HG03280 (cell line): ENCODE measurements at regions not wholly inside any gene's neighbourhood (a gene's known extent, or its start where the extent isn't known, plus 50 kb on each side); places are given as distances from the start of the nearest gene placed in this dataset.

Experiments used
- ATAC-seq: cut with Tn5 transposase; IDR thresholded peaks from one replicate; pipeline ENCODE4 v1.9.1; 2021; ENCODE audit warnings: mild to moderate bottlenecking, moderate library complexity; ENCODE audit not compliant: unreplicated experiment

DNA sequence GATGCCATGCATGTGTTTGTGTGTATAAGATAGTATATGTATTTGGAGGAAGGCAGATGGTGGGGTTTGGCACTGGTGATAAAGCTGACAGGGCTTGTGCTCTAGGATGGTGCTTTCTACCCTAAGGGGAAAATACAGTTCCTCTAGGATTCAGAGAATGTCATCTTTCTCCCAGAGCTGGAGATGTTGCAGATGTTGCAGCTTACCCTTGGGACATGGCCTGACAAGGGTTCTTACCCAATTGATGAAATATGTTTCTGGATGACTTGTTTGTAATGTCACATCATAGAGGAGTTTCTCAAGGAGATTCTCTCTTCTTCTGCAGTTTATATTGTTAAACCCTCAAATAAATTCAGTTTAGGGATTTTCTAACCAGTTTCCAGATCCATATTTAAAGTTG is 52.5 kb upstream of the PITX2 start:
- ATAC-seq: no peak

DNA sequence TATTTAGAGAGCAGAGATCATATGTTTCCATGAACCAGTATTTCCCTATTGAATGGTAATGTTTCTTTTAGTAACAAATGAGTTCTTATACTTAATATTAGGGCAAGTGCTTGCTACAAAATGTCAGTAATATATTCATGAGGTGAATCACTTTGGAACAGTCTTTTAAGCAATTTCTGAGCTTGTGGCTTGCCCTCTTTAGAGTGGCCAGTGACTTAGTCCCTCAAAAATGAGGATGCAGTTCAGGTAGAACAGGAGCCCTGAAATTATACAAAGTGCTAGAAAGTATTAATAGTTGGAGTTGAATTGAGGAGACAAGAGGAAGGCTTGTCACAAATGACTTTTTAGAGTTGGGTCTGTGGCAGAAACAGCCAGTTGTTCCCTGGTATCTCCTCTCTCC is 53.4 kb upstream of the PITX2 start:
- no peak for ATAC-seq

DNA sequence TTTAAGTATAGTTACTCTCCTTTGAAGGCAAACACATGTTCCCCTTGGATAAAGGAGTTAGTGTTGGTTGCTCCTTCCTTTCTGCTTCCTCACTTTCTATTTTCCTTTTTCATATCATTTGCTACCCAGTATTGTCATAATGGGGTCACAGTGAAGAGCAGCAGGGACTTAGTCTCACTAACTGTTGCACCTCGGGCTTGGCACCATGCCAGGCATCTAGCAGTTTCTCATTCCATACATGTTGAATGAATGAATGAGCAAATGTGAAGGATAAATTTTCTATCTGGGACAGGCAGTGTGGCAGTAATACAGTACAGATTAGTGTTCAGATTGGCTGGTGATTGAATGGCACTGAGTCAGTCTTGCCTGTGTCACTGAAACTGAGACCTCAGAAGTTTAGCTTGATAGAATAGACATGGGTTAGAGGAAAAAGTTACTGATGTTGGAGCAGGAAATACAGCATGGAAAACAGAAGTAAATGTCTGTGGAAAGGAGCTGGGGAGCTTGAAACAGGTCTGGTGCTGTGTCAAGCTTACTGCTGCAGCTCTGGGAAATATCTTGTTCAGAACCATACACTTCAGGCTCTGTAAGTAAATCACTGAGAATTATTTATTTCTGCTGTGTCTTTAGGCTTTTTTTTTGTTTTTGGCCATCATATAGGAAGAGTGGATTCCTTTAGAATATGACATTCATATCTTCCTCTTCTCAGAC is 55.8 kb upstream of the PITX2 start:
- ATAC-seq: no peak

DNA sequence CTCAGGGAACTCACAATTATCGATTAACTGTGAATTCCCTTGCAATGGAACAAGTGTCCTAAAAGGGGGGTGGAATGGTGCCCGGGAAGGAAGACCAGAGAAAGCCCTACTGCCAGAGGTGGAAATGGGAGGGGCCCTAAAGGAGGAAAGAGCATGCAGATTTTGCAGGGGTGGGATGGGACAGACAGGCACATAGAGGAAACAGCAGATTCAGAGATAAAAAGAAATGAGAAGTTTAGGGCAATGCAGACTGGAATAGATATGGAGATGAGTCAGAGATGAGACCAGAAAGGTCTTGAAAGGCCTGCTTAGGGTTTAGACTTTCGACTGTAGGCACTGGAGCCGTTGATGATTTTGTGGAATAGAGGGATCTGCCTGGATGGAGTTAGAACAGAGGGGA is 57.4 kb upstream of the PITX2 start:
- no peak for ATAC-seq

DNA sequence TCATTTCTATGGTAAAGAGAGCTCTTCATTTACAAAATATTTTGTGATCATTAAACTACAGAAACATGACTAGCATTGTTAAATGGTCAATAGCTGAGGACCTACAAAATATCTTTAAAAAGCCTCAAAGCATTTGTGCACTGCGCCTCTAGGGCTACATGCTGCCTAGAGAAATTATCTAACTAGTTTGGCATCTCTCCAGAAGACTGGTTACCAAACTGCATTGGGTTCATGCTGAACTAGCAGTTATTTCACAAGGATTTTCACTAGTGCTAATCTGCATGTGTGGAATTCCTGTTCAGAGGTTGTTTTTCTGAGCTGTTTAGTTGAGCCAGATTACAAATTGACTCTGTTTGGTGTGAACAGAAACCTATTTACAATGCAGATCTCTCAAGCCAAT is 58.5 kb upstream of the PITX2 start:
- ATAC-seq: no peak

DNA sequence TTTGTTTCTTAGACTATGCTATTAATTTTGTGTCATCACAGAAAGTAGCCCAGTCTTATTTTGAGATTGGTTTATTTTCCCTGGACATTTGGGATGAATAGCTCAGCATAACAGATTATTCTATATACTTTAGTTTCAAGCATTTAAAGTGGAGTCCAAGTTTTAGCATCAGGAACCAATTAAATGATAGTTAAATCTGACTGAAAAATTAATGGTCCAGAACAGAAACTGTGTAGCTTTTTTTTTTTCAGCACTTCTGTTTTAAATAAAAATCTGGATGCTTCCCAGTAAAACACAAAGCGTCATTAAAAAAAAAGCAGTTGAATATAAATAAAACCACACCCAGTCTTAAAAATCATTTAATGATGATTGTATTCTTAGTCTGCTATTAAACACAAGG is 59.4 kb upstream of the PITX2 start:
- no peak for ATAC-seq

DNA sequence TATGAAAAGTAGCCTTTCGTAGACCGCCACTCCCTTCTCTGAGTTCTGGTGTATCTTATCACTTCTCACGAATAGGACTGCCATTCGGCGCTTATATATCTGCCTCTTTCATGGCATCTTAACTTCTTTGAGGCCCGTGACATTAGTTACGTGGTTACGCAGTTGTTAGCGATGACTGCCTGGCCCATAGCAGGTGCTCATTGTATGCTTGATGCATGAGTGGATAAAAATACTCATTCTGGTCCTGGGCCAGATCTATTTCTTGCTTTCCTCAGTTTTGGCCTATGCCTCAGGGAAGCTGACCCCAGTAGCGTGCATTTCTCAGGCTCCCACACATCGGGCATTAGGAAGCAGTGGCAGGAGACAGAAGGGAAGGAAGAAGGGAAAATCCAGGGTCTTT is 60.7 kb upstream of the PITX2 start:
- no peak for ATAC-seq

DNA sequence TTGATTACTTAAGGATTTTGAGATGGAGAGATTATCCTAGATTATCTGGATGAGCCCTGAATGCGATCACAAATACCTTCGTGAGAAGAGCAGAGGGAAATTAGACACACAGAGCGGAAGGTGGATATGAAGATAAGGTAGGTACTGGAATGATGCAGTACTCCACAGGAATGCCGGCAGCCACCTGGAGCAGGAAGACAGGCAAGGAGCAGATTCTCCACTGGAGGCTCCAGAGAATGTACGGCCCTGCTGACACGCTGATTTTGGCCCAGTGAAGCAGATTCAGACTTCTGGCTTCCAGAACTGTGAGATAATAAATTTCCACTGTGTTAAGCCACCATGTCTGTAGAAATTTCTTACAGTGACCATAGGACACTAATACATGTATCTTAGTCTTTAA is 79.4 kb upstream of the PITX2 start:
- no peak for ATAC-seq

DNA sequence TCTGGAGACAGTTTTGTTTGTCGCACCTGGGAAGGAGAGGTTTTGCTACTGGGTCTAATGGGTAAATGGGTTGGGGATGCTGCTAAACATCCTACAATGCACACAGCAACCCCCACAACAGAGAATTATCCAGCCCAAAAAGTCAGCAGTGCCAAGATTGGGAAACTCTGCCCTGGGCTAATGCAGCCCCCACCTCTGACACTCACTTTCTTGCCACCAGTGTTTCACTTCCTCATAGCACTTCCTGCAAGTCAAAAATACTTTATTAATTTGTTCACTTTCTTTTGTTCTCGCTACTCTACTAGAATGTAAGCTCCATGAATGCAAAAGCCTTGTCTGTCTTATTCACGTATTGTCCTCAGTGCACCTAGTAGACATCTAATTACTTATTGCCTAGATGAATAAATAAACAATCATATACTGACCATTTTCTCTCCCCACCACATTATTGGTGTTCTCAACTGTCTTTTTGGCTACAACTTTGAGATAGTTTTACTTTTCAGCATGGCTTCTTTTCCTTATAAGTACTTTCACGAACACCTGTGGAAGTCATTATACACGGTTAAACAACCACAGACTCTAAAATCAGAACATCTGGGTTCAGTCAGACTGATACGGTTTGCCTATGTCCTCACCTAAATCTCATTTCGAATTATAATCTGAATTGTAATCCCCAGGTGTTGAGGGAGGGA is 82.0 kb upstream of the PITX2 start:
- ATAC-seq: no peak

DNA sequence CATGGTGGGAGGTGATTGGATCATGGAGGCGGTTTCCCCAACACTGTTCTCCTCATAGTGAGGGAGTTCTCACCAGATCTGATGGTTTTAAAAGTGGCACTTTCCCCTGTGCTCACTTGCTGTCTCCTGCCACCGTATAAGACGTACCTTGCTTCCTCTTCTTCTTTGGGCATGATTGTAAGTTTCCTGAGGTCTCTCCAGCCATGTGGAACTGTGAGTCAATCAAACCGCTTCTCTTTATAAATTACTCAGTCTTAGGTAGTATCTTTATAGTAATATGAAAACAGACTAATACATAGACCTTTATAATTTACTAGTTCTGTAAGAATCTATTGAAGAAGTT is 82.5 kb upstream of the PITX2 start:
- no peak for ATAC-seq

DNA sequence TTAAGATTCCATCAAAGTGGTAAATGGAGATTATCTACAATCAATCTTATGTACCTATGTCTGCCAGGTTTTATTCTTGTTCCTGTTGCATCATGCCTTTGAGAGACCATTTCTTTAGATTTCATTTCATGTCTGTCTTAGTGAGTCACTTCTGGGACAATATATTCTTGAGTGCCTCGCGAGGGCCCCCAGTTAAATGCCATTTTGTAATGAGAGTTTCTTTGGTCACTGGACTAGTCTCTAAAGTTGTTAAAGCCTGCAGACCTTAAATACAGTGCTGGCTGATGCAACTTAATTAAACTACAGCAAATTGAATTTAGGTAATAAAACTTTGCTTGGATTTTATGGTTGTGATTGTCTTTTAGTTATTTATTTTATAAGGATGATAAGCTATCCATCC is 87.2 kb upstream of the PITX2 start:
- no peak for ATAC-seq

DNA sequence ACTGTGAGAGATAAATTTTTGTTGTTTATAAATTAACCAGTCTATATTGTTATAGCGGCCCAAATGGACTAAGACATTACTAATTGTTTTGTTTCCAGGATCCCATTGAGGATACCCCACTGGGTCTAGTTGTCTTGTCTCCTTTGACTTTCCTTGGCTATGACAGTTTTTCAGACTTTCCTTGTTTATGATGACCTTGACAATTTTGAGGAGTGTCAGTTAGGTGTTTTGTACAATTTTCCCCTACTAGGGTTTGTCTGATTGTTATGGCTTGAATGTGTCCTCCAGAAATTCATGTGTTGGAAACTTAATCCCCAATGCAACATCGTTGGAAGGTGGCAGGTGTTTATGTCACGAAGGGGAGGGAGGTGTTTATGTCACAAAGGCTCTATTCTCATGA is 89.6 kb upstream of the PITX2 start:
- ATAC-seq: no peak

DNA sequence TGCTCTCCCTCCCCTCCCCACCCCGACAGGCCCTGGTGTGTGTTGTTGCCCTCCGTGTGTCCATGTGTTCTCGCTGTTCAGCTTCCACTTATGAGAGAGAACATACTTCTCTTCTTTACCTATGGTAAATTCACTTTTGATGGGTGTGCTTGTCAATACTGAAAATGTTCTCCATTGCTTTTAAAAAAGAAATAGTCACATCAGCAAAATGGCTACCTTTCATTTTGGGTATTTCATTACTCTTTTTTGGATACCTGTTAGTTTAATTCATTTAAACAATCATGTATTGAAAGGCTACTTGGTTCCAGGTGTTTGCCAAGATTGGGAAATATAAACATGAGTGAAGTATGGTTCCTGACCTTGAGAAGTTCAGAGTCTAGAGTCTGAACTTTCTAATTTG is 107.4 kb upstream of the PITX2 start:
- no peak for ATAC-seq

DNA sequence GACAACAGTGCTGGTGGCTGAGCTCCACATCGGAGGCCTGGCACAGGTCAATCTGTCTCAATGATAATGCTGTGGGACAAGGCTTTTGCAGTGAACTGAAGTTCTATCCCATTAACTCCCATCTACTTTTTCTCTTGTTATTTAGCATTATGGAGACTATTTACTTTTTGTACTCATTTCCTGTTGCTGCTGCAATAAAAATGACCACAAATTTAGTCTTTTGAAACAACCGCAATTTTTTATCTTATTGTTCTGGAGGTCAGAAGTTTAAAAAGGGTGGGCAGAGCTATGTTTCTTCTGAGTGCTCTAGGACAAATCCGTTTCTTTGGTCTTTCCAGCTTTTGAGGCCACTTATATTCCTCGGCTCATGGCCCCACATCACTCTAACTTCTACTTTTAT is 111.0 kb upstream of the PITX2 start:
- ATAC-seq: no peak

DNA sequence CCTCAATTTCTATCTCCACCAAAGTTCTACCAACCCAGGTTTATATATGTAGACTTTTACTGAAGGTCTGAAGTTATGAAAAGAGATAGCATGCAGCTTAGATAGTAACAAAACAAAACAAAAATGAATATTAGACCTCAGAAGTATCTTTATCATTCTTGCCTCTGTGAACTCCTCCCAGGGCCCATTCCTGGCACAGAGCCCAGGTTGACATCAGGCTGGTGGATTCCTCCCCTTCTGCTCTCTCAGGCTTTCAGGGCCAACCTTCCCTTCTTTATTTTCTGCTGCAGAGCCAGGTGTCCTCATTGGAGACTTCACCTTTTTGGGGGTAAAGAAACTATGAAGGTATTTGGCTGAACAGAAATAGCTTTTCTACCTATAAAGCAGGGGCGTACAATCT is 112.8 kb upstream of the PITX2 start:
- no peak for ATAC-seq

DNA sequence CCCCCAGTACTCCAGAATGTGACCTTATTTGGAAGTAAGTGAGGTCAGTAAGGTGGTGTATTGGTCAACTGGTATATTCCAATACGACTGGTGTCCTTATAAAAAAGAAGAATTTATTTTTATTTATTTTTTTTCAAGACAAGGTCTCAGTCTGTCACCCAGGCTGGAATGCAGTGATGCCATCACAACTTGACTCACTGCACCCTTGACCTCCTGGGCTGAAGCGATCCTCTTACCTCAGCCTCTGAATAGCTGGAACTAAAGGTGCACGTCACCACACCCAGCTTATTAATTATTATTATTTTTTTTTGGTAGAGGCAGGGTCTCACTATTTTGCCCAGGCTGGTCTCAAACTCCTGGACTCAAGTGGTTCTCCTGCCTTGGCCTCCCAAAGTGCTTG is 115.1 kb upstream of the PITX2 start:
- ATAC-seq: no peak

DNA sequence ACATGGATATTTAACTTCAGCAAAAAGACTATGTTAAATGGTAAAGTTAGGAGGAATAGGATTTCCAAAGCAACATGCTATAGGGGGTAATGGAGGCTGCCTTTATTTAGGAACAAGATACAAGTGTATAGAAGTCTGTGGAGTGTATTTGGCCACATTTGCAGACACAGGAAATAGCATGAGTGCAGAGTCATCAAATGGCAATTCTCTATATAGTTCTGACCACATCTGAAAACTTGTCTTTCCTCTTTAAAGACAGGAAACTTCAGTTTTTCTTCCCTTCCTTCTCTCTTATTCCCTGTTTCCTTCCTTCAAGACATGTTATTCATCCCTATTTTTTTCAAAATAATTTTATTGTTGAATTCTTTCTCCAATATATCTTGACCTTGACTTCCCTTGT is 119.3 kb upstream of the PITX2 start:
- ATAC-seq: no peak

DNA sequence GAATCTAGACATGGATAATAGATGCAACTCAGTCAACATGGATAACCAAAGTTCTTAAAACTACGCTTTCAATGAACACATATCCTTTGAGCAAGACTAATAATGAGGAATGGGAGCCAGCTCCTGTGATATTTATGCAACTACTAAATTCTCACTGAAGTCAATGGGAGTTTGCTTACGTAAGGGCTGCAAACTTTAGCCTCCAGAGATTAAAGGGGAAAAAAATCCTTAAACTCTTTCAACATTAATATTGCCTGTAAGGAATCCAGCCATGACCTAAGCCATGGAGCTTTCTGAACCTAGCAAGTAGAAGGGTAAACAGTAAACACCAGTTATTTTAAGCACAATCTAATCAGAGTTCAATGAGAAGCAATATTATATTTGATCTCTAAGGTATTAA is 125.2 kb upstream of the PITX2 start:
- no peak for ATAC-seq

DNA sequence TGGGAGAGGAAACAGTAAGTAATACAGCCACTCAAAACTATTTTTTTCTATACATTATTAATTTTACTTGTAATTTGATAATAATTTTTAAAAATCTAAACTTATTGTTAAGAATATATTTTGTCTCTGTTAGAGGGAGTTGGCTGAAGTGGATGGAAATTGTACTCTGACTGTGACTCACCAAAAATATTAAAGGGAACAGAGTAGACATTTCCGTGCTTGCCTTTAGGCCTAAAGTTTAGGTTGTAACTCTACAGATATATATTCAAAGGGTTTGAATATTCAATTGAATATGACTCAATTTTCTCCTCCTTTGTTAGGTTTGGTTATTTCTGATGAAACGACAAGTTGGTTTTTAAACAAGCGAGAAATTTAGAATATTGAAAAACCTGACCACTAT is 128.3 kb upstream of the PITX2 start:
- ATAC-seq: no peak

DNA sequence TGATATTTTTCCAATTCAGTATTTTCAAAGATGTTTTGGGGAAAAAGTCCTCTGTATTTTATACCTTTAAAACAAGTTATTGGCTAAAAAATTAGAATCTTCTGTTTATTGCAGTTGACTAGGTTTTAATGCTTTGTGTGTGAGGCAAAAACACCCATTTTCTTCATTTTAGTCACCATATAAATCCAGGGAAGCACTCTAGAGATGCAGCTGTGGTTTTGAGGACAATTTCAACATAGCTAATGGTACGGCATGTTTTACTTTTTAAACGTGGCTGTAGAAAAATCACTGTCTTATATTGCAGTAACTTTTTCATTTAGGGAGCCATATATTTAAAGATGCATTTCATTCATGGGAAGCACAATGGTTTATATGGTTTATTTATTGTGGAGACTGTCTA is 129.1 kb upstream of the PITX2 start:
- ATAC-seq: no peak

DNA sequence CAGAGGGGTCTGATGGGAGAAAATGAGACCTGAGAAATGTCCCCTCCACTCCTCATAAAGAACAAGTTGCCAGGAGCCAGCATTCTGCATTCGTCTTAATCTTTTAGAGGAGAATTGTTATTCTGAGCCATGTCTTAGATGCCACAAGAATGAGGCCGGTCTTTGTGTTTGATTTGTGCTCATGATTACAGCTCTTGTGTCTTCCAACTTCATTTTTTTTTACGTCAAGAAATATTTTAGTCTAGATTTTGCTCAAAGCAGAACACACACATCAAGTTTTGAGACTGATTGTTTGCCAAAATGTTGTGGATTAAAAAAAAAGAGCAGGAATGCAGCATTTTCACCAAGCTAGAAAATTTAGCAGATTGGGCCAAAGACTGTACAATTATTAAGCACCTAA is 130.6 kb upstream of the PITX2 start:
- ATAC-seq: no peak

DNA sequence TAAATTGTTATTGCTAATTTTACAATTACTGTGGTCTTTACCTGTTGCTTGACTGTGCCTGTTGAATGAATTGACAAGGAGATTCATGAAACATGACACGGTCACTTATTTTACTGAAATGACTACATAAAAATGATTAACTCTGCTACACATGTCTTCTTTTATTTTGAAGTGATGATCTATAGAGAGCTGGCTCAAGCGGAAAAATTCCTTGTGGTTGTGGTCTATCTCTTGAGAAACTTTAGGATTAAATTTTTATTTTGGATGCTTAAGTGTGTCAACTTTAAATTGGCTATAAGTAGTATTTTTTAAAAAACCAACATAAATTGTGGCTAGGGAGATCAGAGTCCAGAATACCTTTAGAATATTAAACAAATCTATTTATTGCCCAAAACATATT is 131.8 kb upstream of the PITX2 start:
- no peak for ATAC-seq

DNA sequence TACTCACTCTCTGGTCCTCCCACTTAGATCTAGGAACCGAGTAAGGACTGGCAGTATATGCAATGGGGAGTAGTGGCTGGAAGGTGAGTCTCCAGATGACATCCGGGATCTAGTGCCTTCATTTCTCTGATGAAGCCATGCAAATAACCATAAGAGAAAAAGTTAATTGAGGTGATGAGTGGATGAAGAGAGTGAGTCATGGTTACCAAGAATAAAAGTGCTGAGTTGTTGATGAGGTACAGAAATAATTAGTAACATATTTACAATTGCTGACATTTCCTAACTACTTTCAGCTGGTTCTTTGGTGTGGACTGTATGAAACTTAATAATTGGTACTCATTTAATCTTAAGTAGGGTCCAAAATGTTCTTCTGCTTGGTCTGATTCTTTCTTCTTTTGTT is 146.7 kb upstream of the PITX2 start:
- no peak for ATAC-seq
